ENCODE measurements at regions not wholly inside any gene's neighbourhood (a gene's known extent, or its start where the extent isn't known, plus 50 kb on each side); places are given as distances from the start of the nearest gene placed in this dataset.

- no peak overlapping the region for H3K4me3 ChIP-seq (ENCODE audit: low read depth, low read length)
- DNase-seq (ENCODE audit: low read depth) = no peak
- TF ChIP-seq CTCF (conservative IDR thresholded peaks at IDR 0.05; ENCODE audit: low read depth, low read length) = no peak
Measured at GRCh38 chr1:232510367-232511110, 119.4 kb downstream of the SIPA1L2 start.

GRCh38 chr1:232509570-232509969 lies 120.4 kb downstream of the SIPA1L2 start:
- no peak overlapping the region for H3K4me3 ChIP-seq (ENCODE audit: low read depth, low read length)
- DNase-seq (ENCODE audit: low read depth) = peak; percentile 60
- no peak for TF ChIP-seq CTCF (conservative IDR thresholded peaks at IDR 0.05; ENCODE audit: low read depth, low read length)

- peak; percentile 12 for TF ChIP-seq CTCF (conservative IDR thresholded peaks at IDR 0.05; ENCODE audit: low read depth, low read length)
- H3K4me3 ChIP-seq (ENCODE audit: low read depth, low read length) = no peak overlapping the region
- no peak for DNase-seq (ENCODE audit: low read depth)
Measured at GRCh38 chr1:232508130-232508701, 121.7 kb downstream of the SIPA1L2 start.

GRCh38 chr1:232507571-232507970 lies 122.4 kb downstream of the SIPA1L2 start:
- TF ChIP-seq CTCF (conservative IDR thresholded peaks at IDR 0.05; ENCODE audit: low read depth, low read length) = no peak
- DNase-seq (ENCODE audit: low read depth) = no peak
- H3K4me3 ChIP-seq (ENCODE audit: low read depth, low read length) = no peak overlapping the region

- no peak for DNase-seq (ENCODE audit: low read depth)
- no peak for TF ChIP-seq CTCF (conservative IDR thresholded peaks at IDR 0.05; ENCODE audit: low read depth, low read length)
- no peak overlapping the region for H3K4me3 ChIP-seq (ENCODE audit: low read depth, low read length)
Measured at GRCh38 chr1:232505884-232506283, 124.0 kb downstream of the SIPA1L2 start.

GRCh38 chr1:232504651-232505050 lies 125.3 kb downstream of the SIPA1L2 start:
- DNase-seq (ENCODE audit: low read depth) = no peak
- TF ChIP-seq CTCF (conservative IDR thresholded peaks at IDR 0.05; ENCODE audit: low read depth, low read length) = no peak
- no peak overlapping the region for H3K4me3 ChIP-seq (ENCODE audit: low read depth, low read length)

- DNase-seq (ENCODE audit: low read depth) = no peak
- no peak for TF ChIP-seq CTCF (conservative IDR thresholded peaks at IDR 0.05; ENCODE audit: low read depth, low read length)
Measured at GRCh38 chr1:232503497-232503896, 126.4 kb downstream of the SIPA1L2 start.

More at GRCh38 chr1:232503497-232503896, 126.4 kb downstream of the SIPA1L2 start:
- H3K4me3 ChIP-seq (ENCODE audit: low read depth, low read length) = no peak overlapping the region

Measured in choroid plexus epithelial cell (primary cell).